HepG2 (cell line): ENCODE measurements at regions not wholly inside any gene's neighbourhood (a gene's known extent, or its start where the extent isn't known, plus 50 kb on each side); places are given as distances from the start of the nearest gene placed in this dataset.

Experiments used
- ATAC-seq: fragments of 200-7000 bp; cut with Tn5 transposase; 3 replicates; pipeline ENCODE4 v1.9.1; 2020; ENCODE audit warnings: mild to moderate bottlenecking, moderate library complexity
- BruUV-seq: library from RNA; stranded (reverse); fragments of 400-500 nt; replicated peaks from 2 replicates; lab custom pipeline; 2021; lab: Mats Ljungman, UMichigan
- CTCF ChIA-PET: fragments of 300-600 bp; formaldehyde crosslinking; extraction: SDS; loops from one replicate; lab custom pipeline; 2021; ENCODE audit warnings: low total read pairs, inconsistent platforms, low intra/inter-chr PET ratio; lab: Yijun Ruan, JAX
- POLR2A ChIA-PET: fragments of 350-600 bp; sonication (Branson Sonifier 250); formaldehyde crosslinking; loops from one replicate; lab custom pipeline; 2020; ENCODE audit warnings: antibody characterized with exemption, inconsistent platforms; lab: Yijun Ruan, JAX
- DNase-seq: peaks from one replicate; pipeline ENCODE4 v3.0.0-alpha.2; 2015; ENCODE audit warnings: low spot score
- FAIRE-seq: peaks from 3 replicates; lab custom pipeline; 2011; peaks lifted over from hg19 to GRCh38; lab: Jason Lieb, UNC
- H2AFZ ChIP-seq: one replicate; pipeline ENCODE4 v1.6.1; 2011; ENCODE audit warnings: low read length, inconsistent platforms
- H3K27ac ChIP-seq: fragments of 300-600 bp; 3 replicates; pipeline ENCODE4 v1.8.0; 2011; ENCODE audit warnings: mixed run types, mild to moderate bottlenecking, mixed read lengths, low read length, inconsistent platforms; ENCODE audit not compliant: insufficient read depth; ENCODE audit errors: extremely low read length
- H3K27me3 ChIP-seq, 2 experiments: fragments of 200-600 bp in 1 of 2; 2 replicates in 1 of 2; 3 replicates in 1 of 2; pipeline versions ENCODE4 v1.6.0 to v1.8.0; 2011; ENCODE audit warnings: low read length in 2 of 2, mild to moderate bottlenecking in 2 of 2, moderate library complexity in 2 of 2, inconsistent platforms in 1 of 2; ENCODE audit not compliant: insufficient read depth in 2 of 2, control insufficient read depth in 1 of 2
- H3K36me3 ChIP-seq, 2 experiments: fragments of 200-600 bp in 1 of 2; replicated peaks in 1 of 2; 2 replicates in 1 of 2; 3 replicates in 1 of 2; pipeline versions ENCODE4 v1.5.1 to v1.8.0; 2011; ENCODE audit warnings: low read length in 2 of 2, inconsistent platforms in 1 of 2; ENCODE audit not compliant: insufficient read depth in 2 of 2, control insufficient read depth in 1 of 2
- H3K4me1 ChIP-seq: 2 replicates; pipeline ENCODE4 v1.5.1; 2012; ENCODE audit warnings: low read length, inconsistent platforms; ENCODE audit not compliant: insufficient read depth
- H3K4me2 ChIP-seq: 2 replicates; pipeline ENCODE4 v1.6.0; 2011; ENCODE audit warnings: low read depth, low read length, inconsistent platforms
- H3K4me3 ChIP-seq, 3 experiments: fragments of 200-600 bp in 1 of 3; sonication (generic), shearing (Covaris generic) in 1 of 3; replicated peaks in 1 of 3; 2 replicates each; pipeline ENCODE4 v1.5.1; 2011 to 2016; ENCODE audit warnings: low read length in 3 of 3, inconsistent platforms in 2 of 3, low read depth in 2 of 3, mild to moderate bottlenecking in 2 of 3, control low read depth in 1 of 3, mixed read lengths in 1 of 3; ENCODE audit not compliant: insufficient read depth in 1 of 3
- H3K79me2 ChIP-seq: one replicate; pipeline ENCODE4 v1.6.1; 2011; ENCODE audit warnings: low read length, inconsistent platforms; ENCODE audit not compliant: insufficient read depth
- H3K9ac ChIP-seq: 2 replicates; pipeline ENCODE4 v1.6.0; 2011; ENCODE audit warnings: mild to moderate bottlenecking, low read depth, low read length, inconsistent platforms; ENCODE audit not compliant: insufficient read depth
- H3K9me3 ChIP-seq: 2 replicates; pipeline ENCODE4 v1.5.1; 2012; ENCODE audit warnings: mild to moderate bottlenecking, low read length
- H4K20me1 ChIP-seq: 2 replicates; pipeline ENCODE4 v1.6.0; 2011; ENCODE audit warnings: inconsistent platforms, mild to moderate bottlenecking, low read length, moderate library complexity; ENCODE audit not compliant: insufficient read depth
- FOXP4 ChIP-seq: sonication (generic); formaldehyde crosslinking; IDR thresholded peaks from 2 replicates; pipeline ENCODE4 v1.4.0; 2020; ENCODE audit warnings: missing genetic modification reagents
- HCFC1 ChIP-seq: fragments of 150-350 bp; IDR thresholded peaks from 2 replicates; pipeline ENCODE4 v1.6.1; 2014; ENCODE audit warnings: low read depth, low read length
- HES4 ChIP-seq: sonication (generic); formaldehyde crosslinking; IDR thresholded peaks from 2 replicates; pipeline ENCODE4 v1.9.0; 2021; ENCODE audit warnings: mild to moderate bottlenecking, missing genetic modification reagents, borderline replicate concordance
- HOXA9 ChIP-seq: sonication (generic); formaldehyde crosslinking; IDR thresholded peaks from 2 replicates; pipeline ENCODE4 v1.8.1; 2022; ENCODE audit warnings: missing genetic modification reagents, mild to moderate bottlenecking, moderate library complexity, borderline replicate concordance
- KDM1A ChIP-seq: IDR thresholded peaks from 2 replicates; pipeline ENCODE4 v1.6.1; 2016; ENCODE audit warnings: missing compliant biosample characterization
- NRL ChIP-seq: sonication (generic); formaldehyde crosslinking; IDR thresholded peaks from 2 replicates; pipeline ENCODE4 v1.5.0; 2020; ENCODE audit warnings: missing genetic modification reagents, mild to moderate bottlenecking, moderate library complexity, borderline replicate concordance
- SIN3B ChIP-seq: fragments of 150-350 bp; IDR thresholded peaks from 2 replicates; pipeline ENCODE4 v1.6.1; 2014; ENCODE audit warnings: low read length
- ZBTB3 ChIP-seq: sonication (generic); formaldehyde crosslinking; IDR thresholded peaks from 2 replicates; pipeline ENCODE4 v1.4.0; 2020; ENCODE audit warnings: low read depth, mild to moderate bottlenecking, moderate library complexity, missing genetic modification reagents, borderline replicate concordance
- ZFP91 ChIP-seq: sonication (generic); formaldehyde crosslinking; IDR thresholded peaks from 2 replicates; pipeline ENCODE4 v1.9.0; 2022; ENCODE audit warnings: missing genetic modification reagents, mild to moderate bottlenecking, borderline replicate concordance
- ZNF136 ChIP-seq: sonication (generic); formaldehyde crosslinking; IDR thresholded peaks from 2 replicates; pipeline ENCODE4 v1.8.1; 2022; ENCODE audit warnings: low read depth, mild to moderate bottlenecking, moderate library complexity, missing genetic modification reagents
- ZNF547 ChIP-seq: sonication (generic); formaldehyde crosslinking; IDR thresholded peaks from 2 replicates; pipeline ENCODE4 v1.5.1; 2020; ENCODE audit warnings: mild to moderate bottlenecking, missing genetic modification reagents
- ZNF646 ChIP-seq: sonication (generic); formaldehyde crosslinking; IDR thresholded peaks from 2 replicates; pipeline ENCODE4 v1.9.0; 2021; ENCODE audit warnings: mild to moderate bottlenecking, missing genetic modification reagents
- ZNF724P ChIP-seq: sonication (generic); formaldehyde crosslinking; IDR thresholded peaks from 2 replicates; pipeline ENCODE4 v1.8.0; 2022; ENCODE audit warnings: missing genetic modification reagents, borderline replicate concordance
- ZSCAN29 ChIP-seq: sonication (generic); formaldehyde crosslinking; conservative IDR thresholded peaks from 2 replicates; pipeline ENCODE4 v1.4.0; 2020; ENCODE audit warnings: mild to moderate bottlenecking, missing genetic modification reagents
- in situ Hi-C: cut with HindIII; loops from 2 replicates; pipeline ENCODE4 v1.10.0; 2017; ENCODE audit warnings: low pct_unique_long_range_greater_than_20kb; ENCODE audit not compliant: extremely low pct_ligation_motif_present
- intact Hi-C: fragments of 100-400 bp; cut with micrococcal nuclease; formaldehyde crosslinking; loops from one replicate; pipeline ENCODE4 v1.10.0; 2022; ENCODE audit not compliant: unreplicated experiment

GRCh38 chr4:106677213-106677612 lies 308.6 kb upstream of the GIMD1 start:
- DNase-seq, result no peak
- Histone ChIP-seq H3K9ac (no peak overlapping the region), H3K27me3 (no peaks in the 10 kb centered on the region), H3K9me3 (no peaks in the 10 kb centered on the region), H3K27ac (no peak overlapping the region), H4K20me1 (no peaks in the 10 kb centered on the region), H3K4me2 (no peak overlapping the region), H3K4me3 (no peak overlapping the region), H3K79me2 (no peaks in the 10 kb centered on the region), H2AFZ (no peak overlapping the region), H3K4me1 (no peaks in the 10 kb centered on the region), H3K36me3 (no peaks in the 10 kb centered on the region)
- CTCF ChIA-PET, result no interaction called here
- POLR2A ChIA-PET, result no interaction called here
- in situ Hi-C loops (no loop called here), intact Hi-C loops (no loop called here)
- FAIRE-seq, result no peak
- no peak for ATAC-seq
- no TSS peak for BruUV-seq
- TF ChIP-seq ZSCAN29 (CRISPR knock-in tag) (no peak), FOXP4 (CRISPR knock-in tag) (no peak), ZNF646 (CRISPR knock-in tag) (no peak), HES4 (no peak), ZBTB3 (CRISPR knock-in tag) (no peak), ZNF724P (no peak), HOXA9 (CRISPR knock-in tag) (no peak), ZFP91 (CRISPR knock-in tag) (no peak), NRL (CRISPR knock-in tag) (no peak), KDM1A (CRISPR knock-in tag) (no peak), HCFC1 (no peak), ZNF136 (CRISPR knock-in tag) (no peak), ZNF547 (CRISPR knock-in tag) (no peak), SIN3B (no peak)
